ENCODE measurements at regions not wholly inside any gene's neighbourhood (a gene's known extent, or its start where the extent isn't known, plus 50 kb on each side); places are given as distances from the start of the nearest gene placed in this dataset.

GRCh38 chr6:153210083-153210482 lies 79.0 kb upstream of the RGS17 start:
- TF ChIP-seq CTCF (IDR thresholded peaks at IDR 0.05; ENCODE audit: low read depth, low read length), result no peak
- Histone ChIP-seq H3K27me3 (no peaks in the 10 kb centered on the region), H3K36me3 (no peaks in the 10 kb centered on the region), H3K4me3 (no peak overlapping the region), H3K27ac (no peak overlapping the region), H3K4me1 (ENCODE audit: low read depth) (no peaks in the 10 kb centered on the region), H3K9me3 (ENCODE audit: low read depth) (no peaks in the 10 kb centered on the region)
- DNase-seq (ENCODE audit: low read depth in 1 of 2, low spot score in 1 of 2), result peak in 1 of 2 donors; percentile 74

- Histone ChIP-seq H3K9me3 (ENCODE audit: low read depth) (no peaks in the 10 kb centered on the region), H3K27ac (no peak overlapping the region), H3K36me3 (no peaks in the 10 kb centered on the region), H3K4me1 (ENCODE audit: low read depth) (no peaks in the 10 kb centered on the region), H3K27me3 (no peaks in the 10 kb centered on the region), H3K4me3 (no peak overlapping the region)
- DNase-seq (ENCODE audit: low read depth in 1 of 2, low spot score in 1 of 2), result peak in 1 of 2 donors; percentile 10
- TF ChIP-seq CTCF (IDR thresholded peaks at IDR 0.05; ENCODE audit: low read depth, low read length), result no peak
Observed at GRCh38 chr6:153208706-153209105, 77.6 kb upstream of the RGS17 start.

GRCh38 chr6:153207617-153208016 lies 76.5 kb upstream of the RGS17 start:
- no peak overlapping the region for H3K4me3 ChIP-seq
- H3K27ac ChIP-seq, result no peak overlapping the region
- no peaks in the 10 kb centered on the region for H3K4me1 ChIP-seq (ENCODE audit: low read depth)
- H3K36me3 ChIP-seq, result no peaks in the 10 kb centered on the region
- H3K9me3 ChIP-seq (ENCODE audit: low read depth), result no peaks in the 10 kb centered on the region
- DNase-seq (ENCODE audit: low read depth in 1 of 2, low spot score in 1 of 2), result no peak
- TF ChIP-seq CTCF (IDR thresholded peaks at IDR 0.05; ENCODE audit: low read depth, low read length), result no peak
- no peaks in the 10 kb centered on the region for H3K27me3 ChIP-seq

- no peak for TF ChIP-seq CTCF (IDR thresholded peaks at IDR 0.05; ENCODE audit: low read depth, low read length)
- Histone ChIP-seq H3K9me3 (ENCODE audit: low read depth) (no peaks in the 10 kb centered on the region), H3K27me3 (no peaks in the 10 kb centered on the region), H3K36me3 (no peaks in the 10 kb centered on the region), H3K4me1 (ENCODE audit: low read depth) (no peaks in the 10 kb centered on the region), H3K4me3 (no peak overlapping the region), H3K27ac (no peak overlapping the region)
- DNase-seq (ENCODE audit: low read depth in 1 of 2, low spot score in 1 of 2), result no peak
Observed at GRCh38 chr6:153207006-153207405, 75.9 kb upstream of the RGS17 start.

- Histone ChIP-seq H3K36me3 (no peaks in the 10 kb centered on the region), H3K4me1 (ENCODE audit: low read depth) (no peaks in the 10 kb centered on the region), H3K9me3 (ENCODE audit: low read depth) (no peaks in the 10 kb centered on the region), H3K27me3 (no peaks in the 10 kb centered on the region), H3K4me3 (no peak overlapping the region), H3K27ac (no peak overlapping the region)
- no peak for TF ChIP-seq CTCF (IDR thresholded peaks at IDR 0.05; ENCODE audit: low read depth, low read length)
- no peak for DNase-seq (ENCODE audit: low read depth in 1 of 2, low spot score in 1 of 2)
Observed at GRCh38 chr6:153192943-153193885, 62.1 kb upstream of the RGS17 start.
